Thoracic aorta (tissue), 2 donors: ENCODE measurements at regions not wholly inside any gene's neighbourhood (a gene's known extent, or its start where the extent isn't known, plus 50 kb on each side); places are given as distances from the start of the nearest gene placed in this dataset.

ENCODE experiments used
- ATAC-seq: fragments of 150-250 bp; one replicate; pipeline ENCODE4 v1.8.0; 2017; ENCODE audit warnings: low read depth; ENCODE audit not compliant: insufficient number of reproducible peaks, low FRiP score
- DNase-seq: peaks from one replicate; pipeline ENCODE4 v3.0.0-alpha.2; 2020; ENCODE audit warnings: low spot score
- H3K27ac ChIP-seq, 2 donors: fragments of 200-600 bp; sonication (generic); 1 replicate in 1 of 2; 2 replicates in 1 of 2; pipeline ENCODE4 v1.5.1; 2016; ENCODE audit warnings: mild to moderate bottlenecking in 2 of 2, moderate library complexity in 2 of 2
- H3K27me3 ChIP-seq: fragments of 200-600 bp; sonication (generic); replicated peaks from 2 replicates; pipeline ENCODE4 v1.6.0; 2016; ENCODE audit warnings: mild to moderate bottlenecking; ENCODE audit not compliant: insufficient read depth
- H3K36me3 ChIP-seq: fragments of 200-600 bp; sonication (generic); one replicate; pipeline ENCODE4 v1.5.1; 2016
- H3K4me1 ChIP-seq, 2 donors: fragments of 200-600 bp; sonication (generic); 1 replicate in 1 of 2; 2 replicates in 1 of 2; pipeline versions ENCODE4 v1.5.1 to v1.6.0; 2016; ENCODE audit warnings: low read depth in 2 of 2, mild to moderate bottlenecking in 1 of 2; ENCODE audit not compliant: control insufficient read depth in 1 of 2
- H3K4me3 ChIP-seq: fragments of 200-600 bp; sonication (generic); 2 replicates; pipeline ENCODE4 v1.5.1; 2016; ENCODE audit warnings: mild to moderate bottlenecking
- H3K9me3 ChIP-seq: fragments of 200-600 bp; sonication (generic); 2 replicates; pipeline ENCODE4 v1.5.1; 2016
- CTCF ChIP-seq: fragments of 200-600 bp; sonication (generic); IDR thresholded peaks from one replicate; pipeline ENCODE4 v1.5.1; 2019; ENCODE audit warnings: antibody characterized with exemption

DNA sequence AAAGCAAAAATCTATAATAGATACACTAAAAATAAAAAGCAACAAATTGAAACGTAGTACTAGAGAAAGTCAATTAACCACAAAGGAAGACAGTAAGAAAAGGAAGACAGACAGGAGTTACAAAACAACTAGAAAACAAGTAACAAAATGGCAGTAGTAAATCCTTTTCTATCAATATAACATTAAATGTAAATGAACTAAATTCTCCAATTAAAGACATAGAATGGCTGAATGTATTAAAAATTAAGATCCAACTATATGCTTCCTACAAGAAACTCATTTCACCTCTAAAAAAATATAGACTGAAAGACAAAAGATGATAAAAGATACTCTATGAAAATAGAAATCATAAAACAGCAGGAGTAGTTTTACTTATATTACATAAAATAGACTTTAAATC lies 79.1 kb downstream of the CTH start:
- no peak for TF ChIP-seq CTCF
- Histone ChIP-seq H3K4me1 (no peaks in the 10 kb centered on the region), H3K36me3 (no peaks in the 10 kb centered on the region)

DNA sequence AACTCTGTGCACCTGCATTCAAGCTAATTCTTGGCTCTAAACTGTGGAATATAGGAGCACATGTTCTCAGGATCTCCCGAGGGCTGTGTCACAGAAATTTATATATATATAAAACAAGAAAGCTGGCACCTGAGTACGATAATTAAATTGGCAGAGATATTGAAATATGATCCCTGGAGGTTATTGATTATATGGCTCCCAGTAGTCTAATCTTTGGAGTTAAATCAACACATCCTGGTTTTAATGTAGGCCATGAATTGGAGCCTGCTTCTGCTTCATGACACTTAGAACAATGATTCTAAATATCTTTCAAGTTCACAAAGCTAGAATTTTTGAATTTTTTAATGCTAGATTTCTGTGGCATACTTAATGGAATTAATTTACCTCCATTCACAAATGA lies 84.3 kb downstream of the CTH start:
- Histone ChIP-seq H3K4me1 (no peaks in the 10 kb centered on the region), H3K27me3 (no peaks in the 10 kb centered on the region), H3K36me3 (no peaks in the 10 kb centered on the region), H3K4me3 (no peak overlapping the region), H3K9me3 (no peaks in the 10 kb centered on the region), H3K27ac (no peak overlapping the region)
- DNase-seq (no peak), ATAC-seq (no peak)
- no peak for TF ChIP-seq CTCF

More for the DNA sequence above, 79.1 kb downstream of the CTH start:
- Histone ChIP-seq H3K9me3 (no peaks in the 10 kb centered on the region), H3K27me3 (no peaks in the 10 kb centered on the region), H3K4me3 (no peak overlapping the region), H3K27ac (no peak overlapping the region)
- no peak for ATAC-seq
- no peak for DNase-seq

DNA sequence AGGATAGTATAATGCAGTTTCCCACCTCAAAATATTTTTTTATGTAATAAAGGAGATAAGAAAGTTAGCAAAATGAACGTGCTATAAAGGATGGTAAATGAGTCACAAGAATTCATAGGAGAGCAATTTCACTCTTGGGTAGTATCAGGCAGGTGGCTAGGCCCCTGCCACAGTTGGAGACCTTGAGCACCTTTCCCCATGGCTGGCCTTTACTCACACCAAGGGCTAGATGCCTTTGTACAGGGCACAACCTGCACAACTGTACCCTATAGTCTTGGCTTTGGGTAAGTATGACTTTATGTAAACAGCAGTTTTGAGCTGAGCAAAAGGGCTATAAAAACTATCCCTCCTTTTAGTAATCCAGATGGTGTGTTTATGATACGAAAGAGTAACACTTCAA lies 85.1 kb downstream of the CTH start:
- no peak for TF ChIP-seq CTCF
- Histone ChIP-seq H3K4me1 (no peaks in the 10 kb centered on the region), H3K27me3 (no peaks in the 10 kb centered on the region), H3K9me3 (no peaks in the 10 kb centered on the region), H3K4me3 (no peak overlapping the region), H3K27ac (no peak overlapping the region), H3K36me3 (no peaks in the 10 kb centered on the region)
- ATAC-seq (no peak), DNase-seq (no peak)

DNA sequence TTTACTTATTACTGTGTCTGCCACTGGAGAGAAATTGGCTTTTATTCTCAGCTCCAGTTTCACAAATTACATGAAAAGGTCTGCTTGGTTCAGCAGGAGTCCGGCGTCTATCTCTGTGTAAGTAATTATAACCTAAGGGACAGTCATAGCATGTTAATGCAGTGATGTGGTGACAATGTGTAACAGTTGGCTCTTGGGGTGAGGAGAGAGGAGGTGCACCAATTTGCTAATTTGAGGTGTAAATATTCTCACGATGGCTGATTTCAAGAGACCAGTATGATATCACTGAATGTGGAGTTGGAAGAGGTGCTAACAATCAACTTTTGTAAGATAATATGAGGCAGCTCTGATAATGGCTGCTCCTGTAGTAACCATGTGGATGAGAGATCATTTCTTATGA lies 86.1 kb downstream of the CTH start:
- no peaks in the 10 kb centered on the region for H3K36me3 ChIP-seq
- DNase-seq (no peak), ATAC-seq (no peak)
- no peaks in the 10 kb centered on the region for H3K9me3 ChIP-seq
- no peak overlapping the region for H3K27ac ChIP-seq
- no peak for TF ChIP-seq CTCF
- H3K4me3 ChIP-seq = no peak overlapping the region
- no peaks in the 10 kb centered on the region for H3K27me3 ChIP-seq
- H3K4me1 ChIP-seq = no peaks in the 10 kb centered on the region

DNA sequence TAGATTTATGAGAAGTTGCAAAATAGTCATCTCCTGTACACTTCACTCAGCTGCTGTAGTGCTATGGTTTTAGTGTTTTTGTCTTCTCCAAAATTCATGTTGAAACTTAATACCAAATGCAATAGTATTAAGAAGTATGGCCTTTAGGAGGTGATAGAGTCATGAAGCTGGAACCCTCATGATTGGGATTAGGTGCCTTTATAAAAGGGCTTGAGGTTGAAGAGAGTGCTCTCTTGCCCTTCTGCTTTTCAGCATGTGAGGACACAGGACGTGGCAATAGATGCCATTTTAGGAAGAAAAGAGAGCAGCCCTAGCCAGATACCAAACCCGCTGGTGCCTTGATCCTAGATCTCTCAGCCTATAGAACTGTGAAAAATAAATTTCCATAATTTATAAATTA lies 87.6 kb downstream of the CTH start:
- ATAC-seq (no peak), DNase-seq (no peak)
- Histone ChIP-seq H3K9me3 (no peaks in the 10 kb centered on the region), H3K36me3 (no peaks in the 10 kb centered on the region), H3K27ac (no peak overlapping the region), H3K4me3 (no peak overlapping the region), H3K27me3 (no peaks in the 10 kb centered on the region), H3K4me1 (no peaks in the 10 kb centered on the region)
- TF ChIP-seq CTCF = no peak
